Inflammatory macrophage (primary cell): ENCODE measurements at regions not wholly inside any gene's neighbourhood (a gene's known extent, or its start where the extent isn't known, plus 50 kb on each side); places are given as distances from the start of the nearest gene placed in this dataset.

Source experiments
- DNase-seq, 2 donors: peaks; one replicate each; pipeline ENCODE4 v3.0.0-alpha.2; 2020 to 2022

DNA sequence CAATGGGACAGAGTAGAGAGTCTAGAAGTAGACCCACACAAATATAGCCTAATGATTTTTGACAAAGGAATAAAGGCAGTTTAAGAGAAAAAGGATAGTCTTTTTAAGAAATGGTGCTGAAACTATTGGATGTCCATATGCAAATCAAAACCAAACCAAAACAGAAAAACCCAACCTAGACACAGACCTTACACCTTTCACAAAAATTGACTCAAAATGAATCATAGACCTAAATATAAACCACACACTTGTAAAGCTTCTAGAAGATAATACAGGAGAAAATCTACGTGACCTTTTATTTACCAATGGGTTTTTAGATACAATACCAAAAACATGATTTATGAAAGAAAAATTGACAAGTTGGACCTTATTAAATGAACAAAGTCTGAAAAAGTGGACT, 66.4 kb upstream of the MPHOSPH6 start:
- DNase-seq = no peak

DNA sequence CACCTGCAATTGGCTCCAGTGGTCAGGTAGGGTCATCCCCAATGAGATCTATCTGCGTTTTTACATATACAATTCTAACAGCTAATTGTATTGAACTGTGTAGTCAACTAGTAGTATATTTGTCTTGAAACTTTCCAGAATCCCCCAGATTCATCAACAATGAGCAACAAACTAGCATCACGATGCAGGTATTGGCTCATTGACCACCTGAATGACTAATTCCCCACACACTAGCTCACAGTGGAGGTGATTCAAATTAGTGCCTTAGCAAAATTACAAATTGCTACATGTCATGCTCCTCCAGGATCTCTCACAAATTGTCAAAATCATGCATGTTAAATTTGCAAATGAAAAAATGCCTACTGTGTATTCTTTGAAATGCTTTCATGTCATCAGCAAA, 62.8 kb upstream of the MPHOSPH6 start:
- DNase-seq = no peak

DNA sequence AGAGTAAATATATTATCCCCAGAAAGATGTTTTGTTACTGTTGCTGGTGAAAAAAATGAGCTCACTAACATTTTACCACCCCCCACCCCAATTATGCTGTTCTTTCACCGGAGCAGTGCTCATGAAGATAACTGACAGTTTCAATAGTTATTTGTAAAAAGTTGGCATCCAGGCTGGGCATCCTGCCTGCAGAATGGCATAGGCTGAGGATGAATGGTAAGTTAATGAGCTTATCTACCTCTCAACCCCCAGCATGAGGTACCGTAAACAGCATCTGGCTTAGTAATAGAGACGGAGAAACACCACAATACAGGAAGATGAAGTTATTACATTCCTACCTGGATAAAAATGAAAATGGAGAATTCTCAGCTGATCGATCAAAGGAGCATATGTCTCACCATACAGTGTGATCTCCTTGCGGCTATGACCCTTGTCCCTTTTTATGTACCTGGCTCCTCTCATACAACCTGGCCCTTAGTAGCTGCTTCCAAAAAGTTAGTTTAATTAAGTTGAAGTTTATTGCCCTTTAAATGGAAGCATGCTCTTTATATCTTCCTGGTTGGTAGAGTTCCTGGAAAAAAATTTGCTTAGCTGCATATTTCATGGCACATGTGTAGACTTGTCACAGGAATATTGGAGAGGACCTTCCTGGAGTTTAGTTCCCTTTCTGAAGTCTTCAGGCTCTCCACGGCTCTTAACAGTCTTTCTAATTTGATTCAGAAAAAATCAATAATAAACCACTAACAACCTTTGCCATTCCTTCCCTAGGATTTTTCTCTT, 61.2 kb upstream of the MPHOSPH6 start:
- no peak for DNase-seq

DNA sequence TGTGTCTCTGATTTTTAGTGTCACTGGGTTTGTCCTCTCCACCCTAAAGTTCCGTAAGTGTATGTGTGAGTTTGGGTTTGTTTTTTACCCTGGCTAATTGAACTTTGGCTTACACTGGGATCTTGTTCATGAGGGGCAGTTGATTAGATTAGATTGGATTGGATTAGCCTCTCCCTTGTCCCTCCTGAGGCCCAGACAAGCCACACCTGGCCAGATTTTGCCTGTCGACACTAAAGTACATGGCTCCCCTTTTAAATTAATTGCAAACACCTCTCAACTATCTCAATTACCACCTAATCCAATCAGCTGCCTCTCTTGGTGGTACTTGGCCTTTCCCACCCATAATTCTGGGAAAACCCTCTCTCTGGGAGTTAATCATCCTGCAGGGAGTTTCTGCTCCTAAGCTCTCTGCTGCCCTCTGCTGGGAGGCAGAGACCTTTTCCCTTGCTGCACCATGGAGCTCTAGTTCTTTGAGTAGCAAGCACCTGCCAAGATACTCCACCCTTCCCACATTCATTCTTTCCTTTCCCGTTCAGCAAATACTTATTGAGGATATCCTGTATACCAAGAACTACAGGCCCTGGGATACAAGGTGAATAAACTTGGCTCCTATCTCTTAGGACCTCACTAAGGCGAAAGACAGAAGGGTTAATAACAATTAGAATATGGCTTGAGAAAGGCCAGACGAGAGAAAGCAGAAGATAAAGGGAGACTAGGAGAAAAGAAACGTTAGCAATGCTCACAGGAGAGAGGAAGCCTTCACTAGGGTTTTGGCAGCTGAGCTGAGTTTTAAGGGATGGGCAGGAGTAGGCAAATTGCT, 60.0 kb upstream of the MPHOSPH6 start:
- DNase-seq = peak; percentile 71 to 76

DNA sequence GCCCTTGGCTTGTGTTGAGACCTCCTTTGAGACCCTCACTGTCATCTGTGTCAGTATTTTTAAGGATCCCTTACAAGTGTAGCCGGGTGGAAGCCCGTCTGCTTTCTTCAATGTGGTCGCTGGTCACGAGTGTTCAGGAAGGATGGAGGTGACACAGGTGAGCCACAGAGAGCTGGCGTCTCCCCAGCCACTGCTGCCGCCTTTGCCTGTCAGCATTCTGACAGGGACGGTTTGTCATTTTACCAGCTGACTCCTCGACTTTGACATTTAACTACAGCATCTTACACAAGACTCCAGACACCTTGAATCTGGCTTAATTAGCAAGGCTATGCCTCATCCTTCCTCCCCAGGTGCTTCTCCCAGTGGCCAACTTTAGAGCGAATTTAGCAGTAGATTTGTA, 56.3 kb upstream of the MPHOSPH6 start:
- no peak for DNase-seq

DNA sequence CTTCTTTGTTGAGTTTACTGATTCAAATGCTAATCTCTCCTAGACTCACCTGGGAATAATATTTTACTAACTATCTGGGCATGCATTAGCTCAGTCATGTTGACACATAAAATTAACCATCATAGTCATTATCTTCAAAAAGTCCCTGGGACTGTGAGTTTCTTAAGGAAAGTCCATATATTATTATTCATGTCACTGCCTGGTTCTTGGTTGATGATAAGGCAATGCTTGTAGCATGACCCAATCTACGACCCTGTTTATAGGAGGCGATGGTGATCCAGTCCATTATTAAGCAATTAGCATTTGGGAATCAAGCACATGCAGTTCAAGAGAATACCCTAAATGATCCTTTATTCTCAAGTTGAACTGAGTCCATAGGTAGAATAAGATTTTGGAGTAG, 54.8 kb upstream of the MPHOSPH6 start:
- DNase-seq = no peak

DNA sequence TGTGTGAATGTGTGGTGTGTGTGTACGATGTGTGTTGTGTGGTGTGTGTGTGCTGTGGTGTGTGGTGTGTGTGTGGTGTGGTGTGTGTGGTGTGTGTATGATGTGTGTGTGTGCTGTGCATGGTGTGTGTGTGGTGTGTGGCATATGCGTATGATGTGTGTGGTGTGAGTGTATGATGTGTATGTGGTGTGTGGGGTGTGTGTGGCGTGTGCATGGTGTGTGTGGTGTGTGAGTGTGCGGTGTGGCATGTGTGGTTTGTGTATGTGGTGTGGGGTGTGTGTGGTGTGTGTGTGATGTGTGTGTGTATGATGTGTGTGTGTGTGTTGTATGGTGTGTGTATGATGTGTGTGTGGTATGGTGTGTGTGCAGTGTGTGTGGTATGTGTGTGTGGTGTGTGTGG, 50.5 kb upstream of the MPHOSPH6 start:
- no peak for DNase-seq
